ENCODE measurements at regions not wholly inside any gene's neighbourhood (a gene's known extent, or its start where the extent isn't known, plus 50 kb on each side); places are given as distances from the start of the nearest gene placed in this dataset.

DNA sequence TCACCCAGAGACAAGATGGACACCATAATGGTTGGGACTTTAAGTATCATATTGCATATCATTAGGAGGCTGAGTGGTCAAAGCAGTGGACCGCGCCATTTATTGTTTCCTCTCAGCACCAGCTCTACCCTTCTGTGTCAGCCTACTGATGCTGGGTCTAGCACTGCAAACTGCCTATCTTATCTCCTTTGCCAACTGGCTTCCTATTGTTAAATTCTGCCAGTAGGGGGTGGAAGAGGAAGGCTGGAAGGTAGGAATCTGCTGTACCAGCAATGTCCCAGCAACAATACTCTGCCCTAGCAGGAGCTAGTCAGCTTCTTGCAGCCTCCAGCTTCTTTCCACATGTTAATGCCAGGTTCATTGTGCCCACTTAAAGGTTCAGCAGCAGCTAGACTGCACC is 367.1 kb upstream of the PDGFD start:
- TF ChIP-seq, protein P1, sequence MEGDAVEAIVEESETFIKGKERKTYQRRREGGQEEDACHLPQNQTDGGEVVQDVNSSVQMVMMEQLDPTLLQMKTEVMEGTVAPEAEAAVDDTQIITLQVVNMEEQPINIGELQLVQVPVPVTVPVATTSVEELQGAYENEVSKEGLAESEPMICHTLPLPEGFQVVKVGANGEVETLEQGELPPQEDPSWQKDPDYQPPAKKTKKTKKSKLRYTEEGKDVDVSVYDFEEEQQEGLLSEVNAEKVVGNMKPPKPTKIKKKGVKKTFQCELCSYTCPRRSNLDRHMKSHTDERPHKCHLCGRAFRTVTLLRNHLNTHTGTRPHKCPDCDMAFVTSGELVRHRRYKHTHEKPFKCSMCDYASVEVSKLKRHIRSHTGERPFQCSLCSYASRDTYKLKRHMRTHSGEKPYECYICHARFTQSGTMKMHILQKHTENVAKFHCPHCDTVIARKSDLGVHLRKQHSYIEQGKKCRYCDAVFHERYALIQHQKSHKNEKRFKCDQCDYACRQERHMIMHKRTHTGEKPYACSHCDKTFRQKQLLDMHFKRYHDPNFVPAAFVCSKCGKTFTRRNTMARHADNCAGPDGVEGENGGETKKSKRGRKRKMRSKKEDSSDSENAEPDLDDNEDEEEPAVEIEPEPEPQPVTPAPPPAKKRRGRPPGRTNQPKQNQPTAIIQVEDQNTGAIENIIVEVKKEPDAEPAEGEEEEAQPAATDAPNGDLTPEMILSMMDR (IDR thresholded peaks at IDR 0.05; ENCODE audit: borderline replicate concordance, extremely low read depth, low read length, poor library complexity, severe bottlenecking), result peak; percentile 58
- no peak for TF ChIP-seq EZH2 (IDR thresholded peaks at IDR 0.05; ENCODE audit: borderline replicate concordance, low read depth, low read length, severe bottlenecking)

Data from DND-41 (cell line).